LHCN-M2 (cell line): ENCODE measurements at regions not wholly inside any gene's neighbourhood (a gene's known extent, or its start where the extent isn't known, plus 50 kb on each side); places are given as distances from the start of the nearest gene placed in this dataset.
"Not testable (repeated sequence)": the region's sequence is repeated elsewhere in the genome, so short reads cannot be mapped to it uniquely, and the experiment has no call there.

Experiments
- DNase-seq: peaks from one replicate; pipeline ENCODE4 v3.0.0-alpha.2; 2012; ENCODE audit warnings: low read depth

- DNase-seq = no peak
These were observed 537.7 kb downstream of the SOCS6 start for GRCh38 chr18:70826571-70826970.

GRCh38 chr18:70822691-70823090 lies 533.8 kb downstream of the SOCS6 start:
- DNase-seq = no peak

- DNase-seq = no peak
These were observed 533.3 kb downstream of the SOCS6 start for GRCh38 chr18:70822117-70822516.

GRCh38 chr18:70808481-70809056 lies 519.7 kb downstream of the SOCS6 start:
- no peak for DNase-seq

GRCh38 chr18:70781860-70782453 lies 493.1 kb downstream of the SOCS6 start:
- no peak for DNase-seq

GRCh38 chr18:70766254-70766653 lies 477.4 kb downstream of the SOCS6 start:
- not testable (repeated sequence) for DNase-seq

- DNase-seq = no peak
These were observed 474.0 kb downstream of the SOCS6 start for GRCh38 chr18:70762812-70763211.

GRCh38 chr18:70758780-70759179 lies 469.9 kb downstream of the SOCS6 start:
- DNase-seq = no peak

GRCh38 chr18:70754486-70754885 lies 465.6 kb downstream of the SOCS6 start:
- no peak for DNase-seq

- no peak for DNase-seq
These were observed 444.1 kb downstream of the SOCS6 start for GRCh38 chr18:70732916-70733315.

- no peak for DNase-seq
These were observed 443.3 kb downstream of the SOCS6 start for GRCh38 chr18:70732188-70732587.

GRCh38 chr18:70720607-70721006 lies 431.8 kb downstream of the SOCS6 start:
- no peak for DNase-seq

GRCh38 chr18:70709720-70710119 lies 420.9 kb downstream of the SOCS6 start:
- DNase-seq = no peak

GRCh38 chr18:70709144-70709543 lies 420.3 kb downstream of the SOCS6 start:
- DNase-seq = no peak

- DNase-seq = no peak
These were observed 417.1 kb downstream of the SOCS6 start for GRCh38 chr18:70705831-70706416.

- DNase-seq = no peak
These were observed 411.7 kb downstream of the SOCS6 start for GRCh38 chr18:70700496-70700895.

- no peak for DNase-seq
These were observed 409.7 kb downstream of the SOCS6 start for GRCh38 chr18:70698574-70698973.

- DNase-seq = no peak
These were observed 404.4 kb downstream of the SOCS6 start for GRCh38 chr18:70693246-70693645.

- not testable (repeated sequence) for DNase-seq
These were observed 400.9 kb downstream of the SOCS6 start for GRCh38 chr18:70689765-70690164.

GRCh38 chr18:70688286-70688685 lies 399.4 kb downstream of the SOCS6 start:
- no peak for DNase-seq

GRCh38 chr18:70684821-70685220 lies 396.0 kb downstream of the SOCS6 start:
- DNase-seq = no peak

- no peak for DNase-seq
These were observed 394.4 kb downstream of the SOCS6 start for GRCh38 chr18:70683263-70683662.

GRCh38 chr18:70674896-70675295 lies 386.1 kb downstream of the SOCS6 start:
- no peak for DNase-seq
